Fibroblast of skin of right quadriceps (primary cell): ENCODE measurements at regions not wholly inside any gene's neighbourhood (a gene's known extent, or its start where the extent isn't known, plus 50 kb on each side); places are given as distances from the start of the nearest gene placed in this dataset.

ENCODE experiments used
- DNase-seq: peaks from one replicate; pipeline ENCODE4 v3.0.0-alpha.2; 2013

DNA sequence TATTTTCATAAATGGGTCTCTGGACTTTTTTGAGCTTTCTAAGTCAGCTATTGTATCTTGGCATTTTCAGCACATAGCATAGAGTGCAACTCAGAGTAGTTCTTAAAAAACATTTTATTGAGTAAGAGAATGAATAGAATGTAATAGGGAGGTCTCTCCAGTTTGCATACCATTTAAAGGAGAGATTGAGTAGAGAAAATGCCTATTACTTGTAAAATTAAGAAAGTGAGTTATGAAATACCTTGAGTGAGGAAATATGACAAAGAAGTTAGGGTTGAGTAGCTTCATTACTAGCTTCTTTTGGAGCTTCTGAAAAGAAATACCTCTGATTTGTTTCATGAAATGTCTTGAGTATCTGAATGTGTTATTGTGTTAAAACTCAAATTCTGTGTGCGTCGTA, 140.0 kb downstream of the AASDHPPT start:
- DNase-seq = no peak

DNA sequence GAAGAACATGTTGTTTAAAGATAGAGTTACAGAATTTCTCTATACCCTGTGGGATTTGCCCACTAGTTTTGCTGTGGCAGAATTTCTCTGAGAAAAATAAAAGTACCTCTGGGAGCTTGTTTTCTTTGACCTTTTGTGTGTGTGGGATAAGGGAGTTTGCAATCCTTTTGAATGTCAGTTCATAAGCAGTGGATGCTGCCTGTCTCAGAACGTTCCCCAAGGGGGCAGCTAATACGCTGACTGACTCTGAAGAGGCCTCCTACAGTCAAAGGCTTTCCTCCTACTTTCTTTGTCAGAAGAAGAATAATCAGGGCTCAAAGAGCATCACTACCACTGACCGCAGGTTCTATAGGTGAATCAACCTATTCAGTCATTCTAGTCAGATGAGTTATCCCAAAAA, 140.6 kb downstream of the AASDHPPT start:
- no peak for DNase-seq

DNA sequence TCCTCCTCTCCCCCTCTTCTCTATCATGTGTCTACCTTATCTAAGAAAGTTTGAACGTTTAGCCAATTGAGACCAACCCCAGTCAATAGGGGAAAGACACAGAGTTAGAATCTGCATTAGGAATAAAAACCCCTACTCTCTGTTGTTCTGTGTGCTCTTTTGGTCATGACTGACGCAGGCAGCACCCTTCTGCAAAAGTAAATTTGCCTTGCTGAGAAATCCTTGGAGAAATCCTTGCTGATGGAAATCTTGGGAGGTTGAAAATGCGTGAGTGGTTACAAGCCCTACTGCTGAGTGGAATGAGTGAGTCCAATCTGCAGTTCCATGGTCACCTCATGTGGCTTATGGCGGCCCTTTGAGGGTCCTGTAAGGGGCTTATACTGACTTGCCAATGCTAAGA, 145.2 kb downstream of the AASDHPPT start:
- no peak for DNase-seq

DNA sequence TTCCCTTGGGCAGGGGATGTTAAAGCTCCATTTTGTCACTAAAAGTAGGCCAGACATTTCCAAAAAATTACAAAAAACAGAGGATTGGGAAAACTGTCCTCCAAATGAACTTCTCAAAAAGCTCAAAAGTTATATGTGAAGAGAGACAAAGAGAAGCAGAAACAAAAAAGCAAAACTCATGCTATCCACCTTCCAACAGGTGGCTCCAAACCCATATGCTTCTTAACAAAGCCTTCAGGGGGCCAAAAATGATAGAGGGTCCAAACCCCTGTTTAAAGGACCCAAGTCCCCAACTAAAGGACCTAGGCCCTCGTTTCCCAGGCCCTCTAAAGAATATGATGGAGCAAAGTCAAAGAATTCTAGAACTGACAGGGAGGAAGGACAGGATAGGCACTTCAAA, 146.7 kb downstream of the AASDHPPT start:
- no peak for DNase-seq

DNA sequence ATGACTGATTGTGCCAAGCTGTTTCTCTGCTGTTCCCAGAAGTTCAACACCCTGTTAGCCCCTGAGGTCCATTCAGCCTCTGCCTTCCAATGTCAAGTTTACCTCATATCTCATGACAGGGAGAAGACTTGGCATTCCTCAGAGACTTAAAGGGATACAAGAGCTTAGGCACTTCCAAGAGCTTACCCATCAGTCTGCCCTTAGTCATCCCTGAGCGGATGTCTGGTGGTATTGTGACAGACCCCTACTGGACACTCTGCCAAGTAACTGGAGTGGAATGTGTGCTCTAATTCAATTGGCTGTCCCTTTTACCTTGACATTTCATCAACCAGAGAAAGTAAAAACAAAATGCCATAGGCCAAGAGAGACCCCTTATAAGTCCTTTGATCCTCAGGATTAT, 151.5 kb downstream of the AASDHPPT start:
- no peak for DNase-seq

DNA sequence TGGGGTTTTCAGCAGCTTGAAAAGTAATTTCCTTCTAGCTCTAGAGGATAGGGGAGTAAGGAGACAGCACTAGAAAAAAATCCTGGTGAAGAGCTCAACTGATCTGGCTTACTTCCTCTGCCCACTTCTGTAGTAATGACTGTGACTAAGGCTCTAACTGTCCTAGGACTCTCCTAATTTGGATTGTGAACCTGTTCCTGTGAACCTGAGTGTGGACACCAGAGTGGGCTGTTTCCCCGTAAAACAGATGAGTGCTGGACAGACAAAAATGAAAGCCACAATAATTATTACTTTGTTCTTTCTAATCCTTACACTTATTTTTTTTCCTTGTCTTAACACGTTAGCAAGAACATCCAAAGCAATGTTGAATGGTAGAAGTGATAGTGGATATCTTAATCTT, 154.1 kb downstream of the AASDHPPT start:
- DNase-seq = peak; percentile 34

DNA sequence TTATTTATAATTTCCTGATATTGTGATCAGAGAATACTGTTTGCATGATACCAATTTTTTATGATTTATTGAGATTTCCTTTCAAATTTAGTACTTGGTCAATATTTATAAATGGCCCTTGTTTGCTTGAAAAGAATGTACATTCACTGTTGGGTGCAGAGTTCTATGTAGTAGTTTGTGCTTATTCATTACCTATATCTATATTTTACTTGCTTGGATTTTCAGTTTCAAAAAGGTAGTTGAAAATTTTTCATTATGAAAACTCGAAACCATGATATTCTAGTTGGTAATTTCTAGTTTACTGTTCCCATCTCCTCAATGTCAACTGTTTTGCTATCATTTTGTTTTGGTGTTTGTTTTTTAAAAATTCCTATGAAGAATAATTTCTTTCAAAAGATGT, 155.7 kb downstream of the AASDHPPT start:
- DNase-seq = no peak

DNA sequence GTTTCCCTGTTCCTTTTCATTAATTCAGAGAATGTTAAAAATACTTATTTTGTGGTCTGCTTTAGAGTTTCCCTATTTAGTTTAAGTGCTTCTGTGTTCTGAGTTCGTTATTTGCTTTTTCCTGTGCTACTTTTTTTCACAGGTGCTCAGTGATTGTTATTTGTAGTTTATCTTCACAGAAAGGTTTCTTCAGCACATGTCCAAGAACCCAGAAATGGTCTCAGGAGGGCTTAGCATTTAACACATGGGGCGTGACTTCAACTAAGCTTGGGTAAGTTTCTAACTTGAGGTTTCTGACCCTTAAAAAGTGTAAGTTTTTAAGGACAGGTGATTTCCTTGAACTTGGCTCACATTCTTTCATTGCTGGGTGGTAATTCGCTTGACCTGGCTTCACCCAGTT, 157.3 kb downstream of the AASDHPPT start:
- no peak for DNase-seq

DNA sequence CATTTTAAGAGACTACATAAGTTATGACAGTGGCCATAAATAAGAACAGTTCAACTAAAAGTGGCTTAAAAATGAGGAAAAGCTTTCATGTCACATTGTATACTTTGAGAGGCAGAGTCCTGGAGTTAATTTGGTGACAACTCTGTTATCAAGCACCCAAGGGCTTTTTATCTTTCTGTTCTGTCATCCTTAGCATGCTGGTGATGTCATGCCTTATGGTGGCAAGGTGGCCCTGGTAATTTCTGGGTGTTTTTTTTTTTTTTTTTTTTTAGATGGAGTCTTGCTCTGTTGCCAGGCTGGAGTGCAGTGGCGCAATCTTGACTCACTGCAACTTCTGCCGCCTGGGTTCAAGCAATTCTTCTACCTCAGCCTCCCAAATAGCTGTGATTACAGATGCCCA, 158.8 kb downstream of the AASDHPPT start:
- DNase-seq = no peak

DNA sequence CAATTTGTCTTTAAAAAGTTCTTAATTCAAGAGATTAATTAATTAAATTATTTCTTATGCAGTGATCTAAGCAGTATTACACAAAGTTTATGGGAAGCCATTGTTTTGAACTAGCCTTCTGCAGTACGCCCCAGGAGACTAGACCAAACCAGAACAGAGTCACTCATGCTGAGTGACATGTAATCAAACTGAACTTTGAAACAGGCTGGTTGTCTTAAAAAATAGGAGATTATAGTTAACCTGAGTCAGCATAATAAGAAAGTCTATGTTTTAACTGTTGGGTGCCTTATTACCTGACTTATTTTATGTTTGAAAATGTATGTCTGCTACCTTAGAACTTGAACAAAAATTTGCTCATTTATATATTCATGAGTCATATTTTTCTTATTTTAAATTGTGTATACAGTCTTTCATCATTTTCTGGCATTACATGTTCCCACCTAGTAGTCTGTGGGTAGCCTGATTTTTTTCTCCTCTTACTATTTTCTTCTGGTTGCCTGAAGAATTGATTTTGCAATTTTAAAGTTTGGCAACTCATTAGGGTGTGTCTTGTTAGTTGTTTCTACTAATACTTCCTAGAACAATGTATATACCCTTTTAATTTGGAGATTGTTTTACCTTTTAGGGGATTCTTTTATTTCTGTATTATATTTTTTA, 161.4 kb downstream of the AASDHPPT start:
- no peak for DNase-seq

DNA sequence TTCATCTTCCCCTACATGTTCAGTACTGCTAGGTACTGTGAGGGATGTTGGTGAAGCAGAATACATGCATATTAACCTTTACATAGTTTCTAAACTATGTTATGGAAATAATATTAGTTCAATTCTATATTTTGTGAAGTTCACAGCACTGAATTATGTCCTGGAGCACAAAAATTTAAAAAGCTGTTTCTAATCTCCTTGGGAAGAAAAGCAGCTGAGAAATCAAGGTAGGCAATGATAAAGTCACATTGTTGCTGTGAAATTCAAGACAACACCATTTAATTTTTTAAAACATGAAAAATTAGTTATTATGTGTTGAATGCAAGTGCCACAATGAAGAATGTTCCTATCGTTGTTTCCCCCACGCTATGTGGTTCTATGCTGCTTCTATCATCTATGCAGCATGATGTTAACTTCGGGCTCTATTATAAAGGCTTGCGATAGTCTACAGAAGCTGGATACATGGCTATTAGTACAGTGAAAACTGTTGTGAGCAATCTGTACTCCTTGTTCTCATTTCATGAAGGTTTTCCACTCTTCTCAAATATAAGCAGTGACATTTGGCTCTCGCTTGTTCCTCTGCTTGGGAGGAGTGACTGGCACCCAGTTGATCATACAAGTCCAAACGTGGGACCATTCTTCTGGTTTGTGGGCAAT, 164.3 kb downstream of the AASDHPPT start:
- DNase-seq = no peak

DNA sequence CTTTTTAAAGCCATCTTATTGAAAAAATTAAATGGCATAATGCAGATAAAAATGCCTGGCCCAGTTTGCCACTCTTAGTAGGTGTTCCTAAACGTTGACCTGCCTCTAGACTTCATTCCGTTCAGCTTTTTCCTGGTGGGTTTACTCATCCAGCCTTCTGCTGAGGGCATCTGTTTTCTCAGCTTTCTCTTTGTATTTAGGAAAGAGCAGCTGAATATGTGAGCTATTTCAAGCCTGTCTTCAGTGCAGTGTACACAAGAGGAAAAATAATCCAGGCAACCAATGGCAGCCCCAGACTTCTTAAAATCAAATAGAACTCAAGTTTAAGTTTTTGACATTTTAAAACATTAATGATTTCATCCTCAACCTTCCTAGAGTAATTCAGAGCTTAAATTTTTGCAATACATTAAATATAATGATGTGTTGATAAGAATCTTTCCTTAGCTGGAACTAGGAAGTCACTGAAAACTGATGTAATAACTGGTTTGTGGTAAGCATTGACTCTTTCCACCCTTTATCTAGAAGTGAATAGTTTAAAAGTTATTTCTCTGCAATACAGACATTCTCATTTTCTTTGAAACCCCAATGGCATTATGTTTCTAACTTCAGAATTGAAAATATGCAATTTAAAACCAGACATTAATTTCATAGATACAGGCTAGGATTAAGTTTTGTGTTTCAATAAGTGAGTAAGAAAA, 165.4 kb downstream of the AASDHPPT start:
- DNase-seq = peak; percentile 52

DNA sequence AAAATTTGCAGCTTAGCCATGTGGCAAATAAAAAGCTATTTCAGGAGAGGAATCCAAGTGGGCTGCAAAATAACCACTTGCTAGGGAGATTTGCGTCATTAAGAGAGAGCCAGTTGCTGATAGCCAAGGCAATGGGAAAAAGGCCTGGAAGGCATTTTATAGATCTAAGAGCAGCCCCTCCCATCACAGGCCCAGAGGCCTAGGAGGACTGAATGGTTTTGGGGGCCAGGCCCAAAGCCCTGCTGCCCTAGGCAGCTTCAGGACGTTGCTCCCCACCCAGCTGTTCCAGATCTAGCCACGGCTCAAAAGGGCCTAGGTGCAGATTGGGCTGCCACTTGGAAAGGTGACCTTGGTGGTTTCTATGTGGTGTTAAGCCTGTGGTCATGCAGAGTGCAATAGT, 169.0 kb downstream of the AASDHPPT start:
- no peak for DNase-seq

DNA sequence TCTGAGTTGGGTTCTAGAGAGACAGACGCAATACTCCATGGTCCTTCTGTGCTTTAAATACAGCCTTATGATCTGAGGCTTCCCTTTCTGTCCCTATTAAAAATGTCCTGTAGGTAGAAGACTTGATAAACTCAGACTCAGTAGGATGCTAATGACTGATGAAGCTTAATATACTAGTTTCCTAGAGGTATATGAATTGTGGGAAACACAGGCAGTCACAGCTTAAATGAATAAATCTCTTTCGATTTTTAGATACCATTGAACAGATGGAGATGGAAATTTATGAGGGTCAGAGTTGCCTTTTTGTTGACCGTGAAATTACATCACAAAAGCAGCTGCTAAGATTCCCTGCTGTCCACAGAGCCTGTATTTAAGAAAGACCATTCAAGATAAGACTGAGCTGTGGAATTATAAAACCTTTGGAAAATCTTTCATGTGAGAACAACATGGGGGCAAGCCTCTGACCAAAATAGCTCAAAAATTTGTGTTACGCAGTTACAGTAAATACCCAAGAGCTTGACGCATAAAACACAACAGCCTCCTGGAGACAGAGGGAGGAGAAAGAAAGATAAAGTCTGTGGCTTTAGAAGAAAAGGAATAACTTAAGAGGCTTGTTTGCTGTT, 172.3 kb downstream of the AASDHPPT start:
- DNase-seq = peak; percentile 18

DNA sequence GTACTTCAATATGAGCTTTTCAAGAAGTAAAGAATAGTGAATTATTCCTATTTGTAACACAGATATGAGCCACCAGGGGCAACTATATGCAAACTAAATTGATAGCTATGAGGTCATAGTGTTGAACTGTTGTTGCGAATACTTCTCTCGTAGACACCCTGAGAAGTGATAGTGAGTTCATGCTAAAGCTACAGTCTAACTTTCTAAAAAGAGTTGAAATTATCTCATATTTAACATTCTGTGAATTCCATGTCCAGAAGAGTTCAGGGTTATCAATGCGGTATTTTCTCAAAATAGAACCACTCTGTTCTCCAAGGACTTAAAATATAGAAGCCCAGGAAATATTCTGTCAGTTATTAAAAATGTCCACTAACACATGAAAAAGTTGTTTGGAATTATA, 185.4 kb downstream of the AASDHPPT start:
- DNase-seq = no peak

DNA sequence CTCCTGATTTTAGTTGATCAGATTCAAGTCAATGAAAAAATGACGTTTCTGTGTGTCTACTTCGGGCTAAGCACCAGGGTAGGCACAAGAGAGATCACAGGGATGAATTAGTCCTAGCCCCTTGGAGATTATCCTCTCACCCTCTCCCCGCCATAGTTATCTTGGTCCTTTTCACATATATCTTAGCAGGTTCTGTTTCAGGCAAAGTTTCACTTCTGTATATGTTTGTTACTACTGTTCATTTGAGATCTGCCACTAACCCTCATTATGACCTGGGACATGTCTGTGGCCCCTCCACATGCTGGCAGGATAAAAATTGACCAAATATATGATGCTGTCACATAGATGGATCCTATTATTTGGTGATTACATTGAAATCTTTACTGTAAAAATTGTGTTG, 186.1 kb downstream of the AASDHPPT start:
- DNase-seq = no peak

DNA sequence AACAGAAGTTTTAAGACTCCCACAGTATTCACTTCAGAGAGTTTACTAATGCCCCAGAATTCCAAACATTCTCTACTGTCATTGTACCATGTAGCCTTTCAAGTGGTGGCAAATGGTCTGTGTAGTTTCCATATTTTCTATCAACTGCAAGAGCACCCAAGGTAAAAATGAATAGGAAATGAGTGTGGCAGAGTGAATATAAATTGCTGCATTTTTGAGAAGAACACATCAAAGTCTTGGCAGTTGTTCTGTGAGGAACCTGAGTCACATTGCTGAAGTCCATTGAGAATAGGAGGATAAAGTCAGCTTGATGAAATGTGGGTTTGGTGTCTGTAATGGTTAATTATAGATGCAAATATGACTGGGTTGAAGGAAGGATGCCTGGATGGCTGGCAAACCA, 193.6 kb downstream of the AASDHPPT start:
- peak; percentile 31 for DNase-seq

DNA sequence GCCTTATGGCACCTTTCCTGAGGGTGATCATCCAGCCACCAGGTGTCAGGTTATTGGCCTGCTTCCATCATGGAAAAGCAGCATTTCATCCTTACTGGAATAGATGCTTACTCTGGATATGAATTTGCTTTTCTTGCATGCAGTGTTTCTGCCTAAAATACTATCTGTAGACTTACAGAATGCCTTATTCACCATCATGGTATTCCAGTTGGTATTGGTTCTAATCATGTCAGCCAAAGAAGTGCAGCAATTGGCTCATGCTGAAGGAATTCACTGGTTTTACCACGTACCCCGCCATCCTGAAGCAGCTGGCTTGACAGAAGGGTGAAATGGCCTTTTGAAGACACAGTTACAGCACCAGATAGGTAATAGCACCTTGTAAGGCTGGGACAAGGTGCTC, 194.2 kb downstream of the AASDHPPT start:
- DNase-seq = peak; percentile 17

DNA sequence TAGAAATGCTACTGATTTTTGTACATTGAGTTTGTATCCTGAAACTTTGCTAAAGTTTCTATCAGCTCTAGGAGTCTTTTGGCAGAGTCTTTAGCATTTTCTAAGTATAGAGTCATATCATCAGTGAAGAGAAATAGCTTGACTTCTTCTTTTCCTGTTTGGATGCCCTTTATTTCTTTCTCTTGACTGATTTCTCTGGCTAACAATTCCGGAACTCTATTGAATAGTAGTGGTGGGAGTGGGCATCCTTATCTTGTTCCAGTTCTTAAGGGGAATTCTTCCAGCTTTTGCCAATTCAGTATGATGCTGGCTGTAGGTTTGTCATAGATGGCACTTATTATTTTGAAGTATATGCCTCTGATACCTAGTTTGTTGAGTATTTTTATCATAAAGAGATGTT, 197.7 kb downstream of the AASDHPPT start:
- no peak for DNase-seq

DNA sequence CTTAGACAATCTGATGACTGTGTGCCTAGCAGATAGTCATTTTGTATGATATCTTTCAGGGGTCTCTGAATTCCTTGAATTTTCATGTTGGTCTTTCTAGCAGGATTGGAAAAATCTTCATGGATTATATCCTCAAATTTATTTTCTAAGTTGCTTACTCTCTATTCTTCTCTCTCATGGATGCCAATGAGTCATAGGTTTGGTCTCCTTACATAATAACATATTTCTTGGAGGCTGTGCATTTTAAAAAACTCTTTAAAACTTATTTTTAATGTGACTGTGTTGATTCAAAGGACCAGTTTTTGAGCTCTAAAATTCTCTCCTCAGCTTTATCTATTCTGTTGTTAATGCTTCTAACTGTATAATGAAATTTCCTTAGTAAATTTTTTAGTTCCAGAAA, 198.7 kb downstream of the AASDHPPT start:
- DNase-seq = peak; percentile 19

DNA sequence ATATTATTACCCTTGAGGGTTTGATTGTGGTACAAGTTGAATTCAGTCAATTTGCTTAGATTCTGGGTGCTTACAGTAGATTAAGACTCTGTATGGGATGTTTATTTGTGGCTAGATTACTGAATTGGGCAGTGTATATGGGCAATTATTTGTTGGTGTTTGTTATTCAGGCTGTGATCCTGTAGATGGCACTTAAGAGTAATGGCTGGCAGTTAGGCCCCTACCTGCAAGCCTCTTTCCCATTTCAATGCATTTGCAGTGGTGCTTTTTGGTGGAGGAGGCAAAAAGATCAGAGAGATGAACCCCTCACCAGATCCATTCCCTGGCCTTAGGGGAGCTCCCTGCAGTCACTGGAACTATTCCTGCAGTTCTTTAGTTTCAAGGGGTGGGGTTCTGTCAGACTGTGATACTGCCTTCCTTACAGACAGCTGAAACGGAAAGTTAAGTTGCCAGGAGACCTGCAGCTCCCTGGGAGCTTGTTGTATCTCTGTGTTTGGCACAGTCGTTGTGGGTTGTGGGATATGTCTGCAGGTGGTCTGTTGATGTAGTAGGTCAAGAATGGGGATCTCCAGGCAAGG, 199.5 kb downstream of the AASDHPPT start:
- peak; percentile 20 for DNase-seq

DNA sequence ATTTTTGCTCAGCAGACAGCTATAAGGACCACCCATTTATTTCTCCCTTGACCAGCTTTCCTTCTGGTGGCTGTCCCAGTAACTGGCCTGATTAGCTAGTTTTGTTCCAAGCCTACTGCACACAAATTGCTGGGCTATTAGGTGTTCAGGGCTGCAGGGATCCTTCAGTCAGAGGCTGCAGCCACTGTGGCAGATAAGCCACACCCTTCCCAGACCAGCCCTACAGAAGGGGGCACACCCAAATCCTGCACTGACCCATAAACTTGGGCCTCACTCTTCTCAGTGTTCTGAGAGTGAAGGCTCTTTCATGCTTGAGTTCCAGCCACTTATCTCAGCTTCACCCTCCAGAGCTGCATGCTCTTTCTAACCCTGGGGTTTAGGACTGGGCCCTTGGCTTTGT, 200.0 kb downstream of the AASDHPPT start:
- DNase-seq = no peak

DNA sequence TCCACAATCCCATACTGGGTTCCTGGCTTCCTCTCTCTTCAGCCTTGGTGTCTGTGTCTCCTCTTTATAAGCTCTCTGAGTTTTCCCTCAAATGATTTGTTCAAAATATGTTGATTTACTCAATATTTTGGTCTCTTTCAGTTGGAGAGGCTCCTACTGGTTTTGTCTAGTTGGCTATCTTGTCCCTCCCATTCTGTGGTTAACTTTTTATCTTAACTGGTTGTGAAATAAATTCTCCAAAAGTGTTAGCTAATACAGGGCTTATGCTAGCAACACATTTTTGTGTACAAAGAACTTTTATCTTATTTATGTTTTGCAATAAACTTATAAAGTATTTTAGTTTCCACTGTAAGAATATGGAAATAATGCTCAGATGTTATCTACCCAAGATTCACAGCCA, 200.9 kb downstream of the AASDHPPT start:
- DNase-seq = peak; percentile 51

DNA sequence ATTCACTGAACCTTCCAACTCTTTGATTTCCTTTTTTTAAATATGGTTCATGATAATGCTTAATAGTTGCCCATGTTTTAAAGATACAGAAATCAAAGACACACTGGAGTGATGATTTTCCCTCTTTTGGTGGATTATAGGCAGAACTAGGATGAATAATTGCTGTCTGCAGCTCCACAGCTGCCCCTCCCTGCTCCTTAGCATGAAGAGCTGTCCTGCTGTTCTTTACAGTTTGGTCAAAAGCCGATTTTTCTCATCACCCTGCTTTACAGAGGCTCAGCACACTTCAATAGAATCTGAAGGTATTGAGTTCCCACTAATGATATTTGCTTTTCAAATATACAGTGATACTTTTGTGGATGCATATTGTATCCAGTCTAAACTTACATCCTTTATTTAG, 202.6 kb downstream of the AASDHPPT start:
- DNase-seq = no peak
